Osteoblast (primary cell): ENCODE measurements at regions not wholly inside any gene's neighbourhood (a gene's known extent, or its start where the extent isn't known, plus 50 kb on each side); places are given as distances from the start of the nearest gene placed in this dataset.

Source experiments
- DNase-seq: peaks from one replicate; pipeline ENCODE4 v3.0.0; 2011; ENCODE audit warnings: low spot score, mixed read lengths; ENCODE audit not compliant: insufficient read length; ENCODE audit errors: missing footprints
- H2AFZ ChIP-seq: 2 replicates; pipeline ENCODE4 v1.6.0; 2011; ENCODE audit warnings: mild to moderate bottlenecking, low read length
- H3K27ac ChIP-seq: 2 replicates; pipeline ENCODE4 v1.5.1; 2011; ENCODE audit warnings: mild to moderate bottlenecking, low read depth, low read length, moderate library complexity
- H3K27me3 ChIP-seq: 2 replicates; pipeline ENCODE4 v1.6.0; 2012; ENCODE audit warnings: mild to moderate bottlenecking, control low read depth, inconsistent platforms, low read length, moderate library complexity; ENCODE audit not compliant: insufficient read depth
- H3K36me3 ChIP-seq: 2 replicates; pipeline ENCODE4 v1.5.1; 2011; ENCODE audit warnings: mild to moderate bottlenecking, low read length, control low read depth, moderate library complexity; ENCODE audit not compliant: insufficient read depth
- H3K4me1 ChIP-seq: 2 replicates; pipeline ENCODE4 v1.5.1; 2011; ENCODE audit warnings: mild to moderate bottlenecking, low read length, control low read depth, moderate library complexity; ENCODE audit not compliant: insufficient read depth
- H3K4me2 ChIP-seq: 2 replicates; pipeline ENCODE4 v1.6.0; 2011; ENCODE audit warnings: mild to moderate bottlenecking, low read length; ENCODE audit not compliant: insufficient read depth
- H3K4me3 ChIP-seq: fragments of 200-600 bp; sonication (generic); 3 replicates; pipeline ENCODE4 v1.5.1; 2012; ENCODE audit warnings: mild to moderate bottlenecking, low read length, inconsistent platforms; ENCODE audit not compliant: insufficient read depth
- H3K79me2 ChIP-seq: 2 replicates; pipeline ENCODE4 v1.6.0; 2012; ENCODE audit warnings: mild to moderate bottlenecking, low read length, control low read depth, inconsistent platforms; ENCODE audit not compliant: insufficient read depth
- H3K9me3 ChIP-seq: 2 replicates; pipeline ENCODE4 v1.5.1; 2011; ENCODE audit warnings: low read depth, low read length, control low read depth
- H4K20me1 ChIP-seq: 2 replicates; pipeline ENCODE4 v1.6.0; 2012; ENCODE audit warnings: mild to moderate bottlenecking, low read length, control low read depth; ENCODE audit not compliant: insufficient read depth
- TF ChIP-seq, protein P1 (sequence below): IDR thresholded peaks from 2 replicates; pipeline ENCODE4 v1.5.1; 2011; ENCODE audit warnings: mild to moderate bottlenecking, low read depth, low read length, moderate library complexity; ENCODE audit errors: extremely low read depth

DNA sequence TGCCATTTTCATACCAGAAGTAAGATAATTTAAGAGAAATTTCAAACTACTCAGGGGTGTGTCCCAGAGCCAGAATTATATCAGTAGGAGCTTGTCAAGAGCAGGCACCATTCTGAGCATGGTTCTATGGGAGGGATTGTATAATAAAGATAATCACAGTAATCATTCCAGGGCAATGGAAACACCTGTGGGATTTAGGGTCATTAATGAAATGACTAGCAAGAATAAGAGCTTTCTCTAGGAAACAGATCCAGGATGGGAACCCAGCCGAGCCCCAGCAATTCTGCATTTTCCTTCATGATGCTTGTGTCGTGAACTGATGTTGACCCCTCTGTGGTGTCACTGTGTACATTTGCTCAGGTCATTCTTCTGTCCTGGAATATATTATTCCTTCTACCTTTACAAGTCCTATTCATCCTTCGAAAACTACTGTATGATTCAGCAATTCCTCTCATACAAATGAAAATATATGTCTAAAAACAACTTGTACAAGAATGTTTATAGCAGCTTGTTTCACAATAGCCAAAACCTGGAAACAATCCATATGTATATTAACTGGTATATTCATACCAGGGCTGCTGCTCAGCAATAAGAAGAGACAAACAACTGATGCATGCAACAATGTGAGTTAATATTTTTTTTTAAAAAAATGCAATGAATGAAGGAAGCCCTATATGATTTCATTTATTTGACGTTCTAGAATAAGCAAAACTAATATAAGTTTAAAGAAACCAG is 687.8 kb upstream of the KLHL29 start:
- peak; percentile 73 for DNase-seq
- Histone ChIP-seq H3K9me3 (peaks cover 4% of the 10 kb centered on the region), H3K27me3 (no peaks in the 10 kb centered on the region), H3K79me2 (no peaks in the 10 kb centered on the region), H3K4me3 (no peak overlapping the region), H3K36me3 (no peaks in the 10 kb centered on the region), H4K20me1 (no peaks in the 10 kb centered on the region), H3K4me1 (no peaks in the 10 kb centered on the region), H3K27ac (no peak overlapping the region), H2AFZ (no peak overlapping the region), H3K4me2 (no peak overlapping the region)
- TF ChIP-seq, protein P1, sequence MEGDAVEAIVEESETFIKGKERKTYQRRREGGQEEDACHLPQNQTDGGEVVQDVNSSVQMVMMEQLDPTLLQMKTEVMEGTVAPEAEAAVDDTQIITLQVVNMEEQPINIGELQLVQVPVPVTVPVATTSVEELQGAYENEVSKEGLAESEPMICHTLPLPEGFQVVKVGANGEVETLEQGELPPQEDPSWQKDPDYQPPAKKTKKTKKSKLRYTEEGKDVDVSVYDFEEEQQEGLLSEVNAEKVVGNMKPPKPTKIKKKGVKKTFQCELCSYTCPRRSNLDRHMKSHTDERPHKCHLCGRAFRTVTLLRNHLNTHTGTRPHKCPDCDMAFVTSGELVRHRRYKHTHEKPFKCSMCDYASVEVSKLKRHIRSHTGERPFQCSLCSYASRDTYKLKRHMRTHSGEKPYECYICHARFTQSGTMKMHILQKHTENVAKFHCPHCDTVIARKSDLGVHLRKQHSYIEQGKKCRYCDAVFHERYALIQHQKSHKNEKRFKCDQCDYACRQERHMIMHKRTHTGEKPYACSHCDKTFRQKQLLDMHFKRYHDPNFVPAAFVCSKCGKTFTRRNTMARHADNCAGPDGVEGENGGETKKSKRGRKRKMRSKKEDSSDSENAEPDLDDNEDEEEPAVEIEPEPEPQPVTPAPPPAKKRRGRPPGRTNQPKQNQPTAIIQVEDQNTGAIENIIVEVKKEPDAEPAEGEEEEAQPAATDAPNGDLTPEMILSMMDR, result no peak

DNA sequence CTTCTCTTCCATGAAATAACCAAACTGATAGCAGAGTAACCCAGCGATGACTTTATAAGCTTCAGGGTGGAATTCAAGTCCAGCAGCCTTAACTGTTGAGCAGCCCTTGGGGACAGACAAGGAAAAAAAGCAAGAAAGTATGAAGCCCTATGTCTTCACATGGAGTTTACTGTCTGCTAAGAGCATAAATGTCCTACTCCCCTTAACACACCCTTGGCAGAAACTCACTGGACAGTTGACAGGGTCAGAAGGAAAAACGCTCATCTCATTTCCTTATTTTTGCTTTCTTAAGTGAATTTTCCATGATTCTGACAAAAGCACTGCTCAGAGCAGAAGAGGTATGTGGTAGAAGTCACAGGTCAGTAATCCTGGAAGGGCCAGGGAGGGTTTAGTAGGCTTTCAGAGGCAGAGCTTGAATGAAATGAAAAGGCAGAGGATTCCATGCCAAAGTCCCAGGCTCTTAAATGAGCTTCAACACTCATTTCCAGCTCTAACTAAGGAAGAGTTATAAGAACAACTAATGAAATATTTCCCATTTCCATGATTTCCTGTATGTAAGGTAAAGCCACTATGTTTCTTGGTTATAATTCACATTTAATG is 683.3 kb upstream of the KLHL29 start:
- H2AFZ ChIP-seq, result no peak overlapping the region
- no peaks in the 10 kb centered on the region for H4K20me1 ChIP-seq
- TF ChIP-seq, protein P1, result no peak
- H3K27ac ChIP-seq, result no peak overlapping the region
- H3K4me2 ChIP-seq, result no peak overlapping the region
- H3K36me3 ChIP-seq, result no peaks in the 10 kb centered on the region
- no peaks in the 10 kb centered on the region for H3K27me3 ChIP-seq
- no peak for DNase-seq
- H3K4me3 ChIP-seq, result no peak overlapping the region
- peaks cover 7% of the 10 kb centered on the region for H3K9me3 ChIP-seq
- H3K79me2 ChIP-seq, result no peaks in the 10 kb centered on the region
- no peaks in the 10 kb centered on the region for H3K4me1 ChIP-seq

DNA sequence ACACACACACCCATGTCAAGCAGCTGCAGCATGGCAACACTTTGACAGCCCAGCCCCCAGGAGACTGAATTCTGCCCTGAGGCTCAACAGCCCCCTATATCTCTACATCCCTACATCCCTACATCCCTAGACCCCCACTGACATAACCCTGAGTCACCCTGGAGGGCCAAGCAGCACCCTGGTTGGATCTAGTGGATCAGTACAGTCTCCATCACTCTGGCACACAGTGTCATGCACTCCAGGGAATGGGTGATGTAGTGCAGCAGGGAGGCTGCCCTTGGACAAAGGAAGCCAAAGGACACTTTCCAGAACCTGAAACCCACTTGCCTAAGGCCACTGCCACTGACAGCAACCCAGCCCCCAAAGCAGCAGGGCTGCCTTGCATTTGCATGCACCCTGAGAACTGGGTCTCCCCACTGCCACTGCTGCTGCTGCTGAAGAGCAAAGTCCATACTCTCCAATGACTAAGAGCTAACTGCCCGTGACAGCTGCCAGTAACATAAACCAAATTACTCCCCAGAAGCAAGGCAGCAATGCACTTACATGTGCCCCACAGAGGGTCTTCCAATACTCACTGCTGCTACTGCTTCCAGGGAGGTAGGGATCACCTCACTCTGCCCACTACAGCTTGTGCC is 681.6 kb upstream of the KLHL29 start:
- H2AFZ ChIP-seq, result no peak overlapping the region
- H3K79me2 ChIP-seq, result no peaks in the 10 kb centered on the region
- no peaks in the 10 kb centered on the region for H3K36me3 ChIP-seq
- TF ChIP-seq, protein P1, result no peak
- no peaks in the 10 kb centered on the region for H3K27me3 ChIP-seq
- no peaks in the 10 kb centered on the region for H3K4me1 ChIP-seq
- no peak for DNase-seq
- peaks cover 5% of the 10 kb centered on the region for H3K9me3 ChIP-seq
- no peak overlapping the region for H3K27ac ChIP-seq
- no peaks in the 10 kb centered on the region for H4K20me1 ChIP-seq
- no peak overlapping the region for H3K4me2 ChIP-seq
- no peak overlapping the region for H3K4me3 ChIP-seq

DNA sequence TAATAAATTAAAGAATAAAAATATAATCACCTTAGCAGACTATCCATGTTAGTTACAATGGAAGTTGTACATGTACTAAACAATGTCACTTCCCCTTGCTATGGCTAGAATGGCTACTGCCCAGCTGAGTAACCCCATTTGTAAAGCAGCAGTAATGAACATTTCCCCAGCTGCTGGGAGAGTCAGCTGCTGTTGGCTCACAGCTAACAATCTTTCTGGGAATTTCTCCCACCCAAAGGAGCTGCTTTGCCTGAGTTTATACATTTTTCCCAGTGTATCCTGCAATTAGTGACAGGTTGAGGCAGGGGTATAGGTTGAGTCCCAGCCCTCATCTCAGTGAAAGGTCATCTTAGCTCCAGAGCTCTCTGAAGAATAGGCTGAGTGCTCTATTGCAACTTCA is 665.6 kb upstream of the KLHL29 start:
- Histone ChIP-seq H3K4me2 (no peak overlapping the region), H3K4me3 (no peak overlapping the region), H3K27me3 (no peaks in the 10 kb centered on the region), H4K20me1 (no peaks in the 10 kb centered on the region), H3K9me3 (no peaks in the 10 kb centered on the region), H3K79me2 (no peaks in the 10 kb centered on the region), H2AFZ (no peak overlapping the region), H3K4me1 (no peaks in the 10 kb centered on the region), H3K36me3 (no peaks in the 10 kb centered on the region), H3K27ac (no peak overlapping the region)
- TF ChIP-seq, protein P1, result no peak
- DNase-seq, result no peak
